GF-D8 (cell line): ENCODE measurements at regions not wholly inside any gene's neighbourhood (a gene's known extent, or its start where the extent isn't known, plus 50 kb on each side); places are given as distances from the start of the nearest gene placed in this dataset.

Source experiments
- DNase-seq: peaks from one replicate; lab custom pipeline; 2025; lab: John Stamatoyannopoulos, UW

DNA sequence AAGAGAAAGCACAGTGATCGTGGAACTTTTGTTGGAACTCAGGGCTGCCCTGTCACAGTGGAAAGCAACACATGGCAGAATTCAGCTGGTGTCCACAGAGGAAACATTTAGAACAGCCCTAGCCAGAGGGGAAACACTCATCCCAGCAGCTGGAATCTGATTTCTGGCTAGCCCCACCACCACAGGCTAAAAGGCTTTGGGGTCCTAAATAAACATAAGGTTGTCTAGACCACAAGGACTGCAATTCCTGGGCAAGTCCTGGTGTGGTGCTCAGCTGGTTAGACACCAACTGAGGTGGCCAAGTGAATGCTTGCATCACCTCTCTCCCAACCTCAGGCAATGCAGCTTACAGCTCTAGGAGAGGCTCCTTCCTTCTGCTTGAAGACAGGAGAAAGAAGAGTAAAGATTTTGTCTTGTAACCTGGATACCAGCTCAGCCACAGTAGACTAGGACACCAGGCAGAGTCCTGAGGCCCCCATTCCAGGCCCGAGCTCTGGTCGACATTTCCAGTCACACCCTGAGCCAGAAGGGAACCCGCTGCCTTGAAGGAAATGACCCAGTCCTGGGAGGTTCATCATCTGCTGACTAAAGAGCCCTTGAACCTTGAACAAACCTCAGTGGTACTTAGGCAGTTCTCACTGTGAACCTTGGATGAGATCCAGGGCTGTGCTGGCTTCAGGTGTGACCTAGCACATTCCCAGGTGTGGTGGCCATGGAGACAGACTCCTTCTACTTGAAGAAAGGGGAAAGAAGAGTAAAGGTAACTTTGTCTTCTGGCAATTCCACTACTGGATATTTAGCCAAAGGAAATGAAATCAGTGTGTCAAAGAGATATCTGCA is 85.4 kb upstream of the PLXNC1 start:
- DNase-seq = no peak

DNA sequence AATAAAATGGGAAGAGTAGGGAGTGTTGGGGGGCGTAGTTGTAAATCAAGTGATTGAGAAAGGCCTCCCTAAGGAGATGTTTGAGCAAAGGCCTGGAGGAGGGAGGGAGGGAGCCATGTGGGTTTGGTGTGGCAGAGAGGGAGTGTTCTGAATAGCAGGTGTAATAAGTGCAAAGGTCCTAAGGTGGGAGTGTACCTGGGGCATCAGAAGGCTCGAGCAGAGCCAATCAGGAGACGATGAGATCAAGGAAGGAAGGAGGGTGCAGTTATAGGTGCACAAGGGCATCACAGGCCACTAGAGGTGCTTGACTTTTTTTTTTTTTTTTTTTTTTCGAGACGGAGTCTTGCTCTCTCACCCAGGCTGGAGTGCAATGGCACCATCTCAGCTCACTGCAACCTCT is 77.9 kb upstream of the PLXNC1 start:
- no peak for DNase-seq

DNA sequence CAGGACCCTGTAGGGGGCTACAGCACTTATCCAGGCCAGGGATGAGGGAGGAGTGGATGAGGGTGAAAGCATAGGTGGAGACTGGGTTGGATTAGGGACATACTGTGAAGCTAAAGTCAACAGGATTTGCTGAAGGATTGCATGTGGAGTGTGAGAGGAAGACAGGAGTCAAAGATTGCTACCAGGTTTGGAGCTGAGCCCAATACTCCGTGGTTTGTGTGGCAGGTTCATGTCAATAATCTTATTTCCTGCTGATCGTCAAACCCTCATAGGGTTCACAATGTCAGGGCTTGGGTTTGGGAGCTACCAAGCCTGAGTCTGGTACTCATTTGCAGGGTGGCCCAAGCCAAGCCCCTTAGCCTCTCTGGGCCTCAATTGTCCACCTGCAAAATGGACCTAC is 77.1 kb upstream of the PLXNC1 start:
- DNase-seq = no peak

DNA sequence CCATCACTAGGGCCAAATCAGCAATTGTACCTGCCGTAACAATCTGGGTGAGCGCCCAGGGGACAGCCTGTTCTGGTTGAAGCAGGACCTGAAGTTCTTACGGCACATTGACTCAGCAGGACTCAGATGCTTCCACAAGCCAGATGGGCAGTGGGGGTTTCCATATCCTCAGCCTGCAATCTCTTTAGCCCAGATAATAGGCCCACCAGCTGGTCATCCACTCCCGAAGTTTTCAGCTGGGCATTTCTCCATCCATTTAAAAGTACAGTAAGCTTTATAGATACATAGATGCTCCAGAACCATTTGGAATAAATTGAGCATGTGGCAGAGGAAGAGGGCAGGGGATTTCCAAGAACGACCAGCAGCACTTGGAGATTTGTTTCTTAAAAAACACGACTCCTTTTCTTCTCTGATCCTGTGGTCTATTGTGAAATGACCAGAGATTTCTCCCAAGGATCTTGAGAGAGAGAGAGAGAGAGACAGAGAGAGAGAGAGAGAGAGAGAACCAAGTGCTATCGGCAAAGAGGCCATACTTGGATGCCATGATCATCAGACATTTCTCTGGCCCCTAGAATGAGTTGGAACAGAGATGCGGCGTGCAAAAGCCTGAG is 74.8 kb upstream of the PLXNC1 start:
- DNase-seq = no peak

DNA sequence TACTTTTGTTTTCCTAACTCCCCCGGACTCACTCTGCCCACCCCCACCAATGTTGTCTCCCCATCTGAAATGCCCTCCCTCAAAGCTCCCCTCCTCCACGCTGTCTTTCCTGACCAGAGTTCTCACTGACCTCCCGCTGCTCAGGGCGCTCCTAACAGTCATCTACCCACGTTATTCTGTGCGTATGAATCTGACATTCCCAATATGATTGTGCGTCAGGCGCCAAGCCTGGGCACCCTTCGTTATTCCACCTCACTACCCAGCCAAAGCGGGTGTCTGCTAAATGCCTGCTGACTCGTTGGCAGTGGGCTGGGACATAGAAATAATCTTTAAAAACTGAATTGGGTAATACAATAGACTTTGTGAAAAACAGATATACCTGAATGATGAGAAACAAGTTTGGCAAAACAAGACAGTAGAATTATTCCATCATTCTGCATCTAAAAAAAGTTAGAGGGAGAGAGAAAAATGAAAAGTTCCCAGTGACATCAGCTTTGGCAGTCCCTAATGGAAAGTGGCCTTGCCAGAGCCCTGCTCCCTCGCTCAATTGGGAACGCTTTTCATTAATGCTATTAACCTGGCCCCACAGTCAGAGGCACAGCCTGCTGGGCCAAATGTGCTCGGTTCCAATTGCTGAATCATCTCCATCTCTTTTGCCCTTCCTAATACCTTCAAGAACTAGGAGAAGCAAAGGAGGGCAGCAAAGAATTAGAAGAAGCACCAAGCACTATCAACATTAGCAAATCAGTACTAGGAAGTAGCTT is 74.0 kb upstream of the PLXNC1 start:
- no peak for DNase-seq

DNA sequence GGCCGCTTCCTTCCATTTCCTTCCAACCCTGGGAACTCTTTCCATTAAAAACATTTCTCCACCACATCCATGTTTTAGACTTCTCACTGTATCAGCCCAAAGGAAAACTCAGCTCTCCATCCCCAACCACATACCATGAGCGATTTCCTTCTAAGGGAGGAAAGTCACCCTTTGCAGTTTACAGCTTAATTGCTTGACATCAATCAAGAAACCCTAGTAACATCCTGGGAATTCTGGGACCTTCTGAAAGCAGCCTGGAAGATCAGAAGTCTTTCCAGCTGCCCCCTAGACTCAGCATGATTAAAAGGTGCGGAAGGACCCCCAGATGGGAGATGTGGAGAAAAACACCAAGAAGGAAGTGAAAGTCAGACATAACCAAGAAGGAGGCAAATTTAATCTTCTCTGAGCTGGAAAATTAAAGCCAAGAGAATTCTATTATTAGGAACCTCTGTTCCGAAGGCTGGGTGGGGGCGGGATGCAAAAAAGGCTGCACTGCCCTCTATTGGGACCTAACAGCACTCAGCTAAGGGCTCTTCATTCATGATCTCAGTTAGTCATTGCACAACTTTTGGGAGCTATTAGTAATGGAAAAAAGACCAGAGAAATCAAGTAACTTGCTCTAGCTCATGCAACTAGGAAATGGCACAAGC is 73.3 kb upstream of the PLXNC1 start:
- no peak for DNase-seq

DNA sequence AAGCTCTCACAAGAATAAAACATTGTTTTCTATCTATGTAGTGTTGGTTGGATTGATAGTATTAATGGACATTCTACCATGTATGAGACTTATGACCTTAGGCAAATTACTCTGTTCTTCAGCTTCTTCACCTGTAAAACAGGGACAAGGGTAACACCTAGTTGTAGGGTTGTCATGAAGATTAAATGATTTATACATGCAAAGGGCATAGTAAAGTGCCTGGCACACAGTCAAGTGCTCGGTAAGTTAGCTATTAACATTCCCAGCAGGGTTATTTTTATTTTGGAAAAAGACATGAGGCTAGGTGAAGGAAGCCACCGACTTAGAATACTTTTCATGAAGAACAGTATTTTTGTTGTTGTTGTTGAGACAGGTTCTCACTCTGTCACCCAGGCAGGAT is 71.2 kb upstream of the PLXNC1 start:
- DNase-seq = no peak

DNA sequence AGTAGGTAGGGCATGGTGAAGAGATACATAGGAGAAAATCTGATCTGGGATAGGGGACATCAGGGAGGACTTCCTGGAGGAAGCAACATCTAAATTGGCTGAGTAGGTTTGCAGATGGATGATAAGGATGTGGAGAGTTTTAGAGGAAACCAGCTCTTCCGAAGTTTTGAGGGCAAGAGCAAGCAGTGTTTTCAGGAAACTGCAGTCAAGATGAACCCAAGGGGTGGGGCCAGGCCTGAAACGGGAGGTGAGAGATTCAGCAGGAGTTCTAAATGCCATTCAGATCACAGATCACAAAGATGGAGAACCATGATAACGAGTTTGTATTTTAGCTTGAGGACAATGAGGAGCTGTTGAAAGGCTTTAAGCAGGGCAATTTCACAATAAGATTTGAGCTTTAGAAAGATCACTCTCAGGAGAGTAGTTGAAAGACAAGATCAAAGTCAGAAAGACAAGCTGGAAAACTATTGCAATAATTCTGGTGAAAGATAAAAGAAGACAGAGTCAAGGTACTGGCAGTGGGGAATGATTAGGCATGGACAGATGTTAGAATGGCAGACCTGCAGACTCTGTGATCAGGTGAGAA is 70.1 kb upstream of the PLXNC1 start:
- no peak for DNase-seq

DNA sequence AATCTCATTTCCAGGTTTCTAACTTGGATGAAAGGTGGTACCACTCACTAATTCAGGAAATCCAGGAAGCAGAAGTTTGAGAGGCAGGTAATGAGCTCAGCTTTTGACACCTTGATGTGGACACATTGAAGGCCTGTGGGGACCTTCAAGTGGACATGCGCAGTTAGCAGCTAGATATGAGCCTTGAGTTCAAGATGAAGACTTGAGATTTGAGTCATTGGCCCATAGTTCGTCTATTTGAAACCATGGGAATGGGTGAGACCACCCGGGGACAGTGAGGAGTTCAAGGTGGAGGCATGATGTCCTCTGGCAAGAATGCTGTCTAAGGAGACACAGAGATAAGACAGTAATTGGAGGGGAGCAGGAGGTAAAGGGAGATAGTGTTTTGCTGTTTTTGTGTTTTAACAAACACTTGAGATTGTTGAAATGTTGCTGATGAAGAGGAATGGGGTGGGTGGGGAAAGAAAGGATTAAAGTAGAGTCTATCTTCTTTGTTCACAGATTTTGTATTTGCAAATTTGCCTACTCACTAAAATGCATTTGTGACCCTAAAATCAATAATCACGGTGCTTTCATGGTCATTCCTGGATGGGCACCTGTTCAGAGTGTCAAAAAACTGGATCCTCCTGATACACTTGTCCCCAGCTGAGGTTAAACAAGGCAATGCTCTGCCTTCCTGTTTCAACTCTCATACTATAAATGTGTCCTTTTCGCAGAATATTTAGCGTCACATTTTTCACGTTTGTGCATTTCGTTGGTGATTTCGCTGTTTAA is 69.5 kb upstream of the PLXNC1 start:
- DNase-seq = no peak

DNA sequence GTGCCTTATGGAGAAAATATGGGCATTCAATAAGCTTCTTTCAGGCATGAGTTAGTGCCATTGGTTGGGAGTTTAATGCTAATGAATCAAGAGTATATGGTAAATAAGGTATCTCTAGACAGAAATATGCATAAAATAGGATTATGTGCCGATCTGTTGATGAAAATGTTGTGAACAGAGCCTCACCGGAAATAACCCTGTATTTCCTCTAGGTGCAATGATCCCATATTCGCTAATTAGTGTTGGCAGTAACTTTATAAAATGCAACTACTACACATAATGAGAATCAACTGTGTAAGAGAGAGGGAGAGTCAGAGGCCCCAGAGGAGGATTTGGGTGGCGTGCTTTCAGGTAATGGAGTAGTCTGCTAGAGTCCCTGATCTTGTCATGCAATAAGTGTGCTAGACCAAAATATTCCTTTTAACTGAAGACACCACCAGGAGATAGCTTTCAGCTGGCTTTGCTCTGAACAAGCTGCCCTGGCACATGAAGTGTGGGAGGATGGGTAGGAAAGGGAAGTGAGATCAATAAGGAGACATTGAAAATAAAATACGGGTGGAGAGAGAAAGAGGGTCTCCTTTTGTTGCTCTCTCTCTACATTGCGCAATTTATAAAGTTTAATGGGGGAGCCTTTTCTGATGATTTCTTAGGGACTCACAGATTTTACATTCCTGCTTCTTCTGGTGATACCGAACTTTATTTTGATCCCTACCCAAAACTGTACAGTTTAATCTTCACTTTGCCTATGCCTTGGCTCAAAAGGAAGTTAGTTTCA is 68.6 kb upstream of the PLXNC1 start:
- DNase-seq = no peak

DNA sequence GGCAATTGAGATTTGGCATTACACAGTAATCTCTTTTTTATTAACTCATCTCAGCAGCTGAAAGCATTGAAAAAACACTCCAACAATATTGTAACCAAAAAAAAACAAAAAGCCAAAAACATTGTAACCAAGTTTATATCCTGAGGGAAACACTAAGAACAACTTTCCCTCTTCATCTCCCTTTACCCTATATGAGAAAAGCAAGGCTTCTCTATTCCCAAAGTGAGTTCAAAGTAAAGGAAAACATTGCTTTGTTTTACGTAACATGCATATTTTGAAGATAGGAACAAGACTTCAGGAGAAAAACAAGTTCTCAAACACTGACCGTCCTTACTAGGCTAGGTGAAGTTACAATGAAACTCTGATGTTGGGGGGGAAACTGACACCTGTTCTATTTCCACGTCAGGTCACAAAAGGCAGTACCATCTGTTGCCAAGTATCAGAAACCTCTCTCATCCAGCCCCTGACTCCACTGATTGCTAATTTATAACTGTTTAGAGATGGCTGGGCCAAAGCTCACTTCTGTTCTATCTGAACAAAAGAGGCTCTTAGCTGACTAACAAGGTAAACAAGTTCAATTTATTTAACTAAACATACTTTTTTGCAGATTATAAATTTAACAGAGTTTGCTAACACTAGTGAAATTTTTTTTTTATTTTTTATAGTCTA is 67.9 kb upstream of the PLXNC1 start:
- DNase-seq = no peak

DNA sequence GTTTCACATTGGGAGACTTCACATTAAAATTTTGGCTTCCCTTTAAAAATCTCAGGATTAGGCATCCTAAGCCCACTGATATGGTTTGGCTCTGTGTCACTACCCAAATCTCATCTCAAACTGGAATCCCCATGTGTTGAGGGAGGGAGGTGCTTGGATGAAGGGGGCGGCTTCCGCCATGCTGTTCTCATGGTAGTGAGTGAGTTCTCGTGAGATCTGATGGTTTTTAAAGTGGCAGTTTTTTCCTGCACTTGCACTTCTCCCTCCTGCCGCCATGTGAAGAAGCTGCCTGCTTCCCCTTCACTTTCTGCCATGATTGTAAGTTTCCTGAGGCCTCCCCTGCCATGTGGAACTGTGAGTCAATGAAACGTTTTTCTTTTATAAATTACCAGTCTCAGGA is 65.7 kb upstream of the PLXNC1 start:
- no peak for DNase-seq

DNA sequence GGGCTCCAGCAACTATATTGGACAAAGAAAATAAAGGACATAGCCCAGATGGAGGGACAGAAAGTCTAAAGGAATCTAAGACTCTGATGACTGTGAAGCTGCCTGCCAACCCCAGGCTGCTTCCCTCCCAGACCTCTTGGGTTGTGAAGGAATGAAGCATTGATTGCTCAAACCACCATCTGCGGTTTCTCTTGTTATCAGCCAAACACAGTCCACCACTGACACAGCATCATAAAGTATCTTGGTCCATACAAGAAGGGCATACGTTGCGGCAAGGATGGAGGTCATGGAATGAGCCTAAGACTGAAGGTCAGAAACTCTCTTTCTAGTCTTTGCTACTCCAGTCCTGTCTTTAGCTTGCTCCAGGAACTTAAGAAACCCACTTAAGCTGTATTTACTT is 58.5 kb upstream of the PLXNC1 start:
- DNase-seq = peak; percentile 43

DNA sequence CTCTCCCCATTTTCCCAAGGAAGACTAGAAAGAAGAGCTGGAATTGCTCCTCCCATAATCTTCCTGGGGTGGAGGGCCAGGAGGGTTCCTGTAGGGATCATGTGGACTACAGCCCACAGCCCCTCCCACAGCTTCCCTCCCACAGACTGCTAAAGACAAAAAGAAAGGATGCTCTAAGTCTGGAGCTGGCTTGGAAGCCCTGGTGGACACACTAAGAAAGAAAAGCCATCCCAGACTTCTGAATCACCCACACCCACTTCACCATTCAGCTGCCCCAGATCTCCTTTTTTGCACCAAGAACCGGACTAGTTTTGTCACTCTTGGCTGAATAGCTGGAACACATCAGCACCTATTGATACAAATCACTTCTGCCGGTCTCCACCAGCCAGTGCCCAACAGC is 56.8 kb upstream of the PLXNC1 start:
- DNase-seq = no peak

DNA sequence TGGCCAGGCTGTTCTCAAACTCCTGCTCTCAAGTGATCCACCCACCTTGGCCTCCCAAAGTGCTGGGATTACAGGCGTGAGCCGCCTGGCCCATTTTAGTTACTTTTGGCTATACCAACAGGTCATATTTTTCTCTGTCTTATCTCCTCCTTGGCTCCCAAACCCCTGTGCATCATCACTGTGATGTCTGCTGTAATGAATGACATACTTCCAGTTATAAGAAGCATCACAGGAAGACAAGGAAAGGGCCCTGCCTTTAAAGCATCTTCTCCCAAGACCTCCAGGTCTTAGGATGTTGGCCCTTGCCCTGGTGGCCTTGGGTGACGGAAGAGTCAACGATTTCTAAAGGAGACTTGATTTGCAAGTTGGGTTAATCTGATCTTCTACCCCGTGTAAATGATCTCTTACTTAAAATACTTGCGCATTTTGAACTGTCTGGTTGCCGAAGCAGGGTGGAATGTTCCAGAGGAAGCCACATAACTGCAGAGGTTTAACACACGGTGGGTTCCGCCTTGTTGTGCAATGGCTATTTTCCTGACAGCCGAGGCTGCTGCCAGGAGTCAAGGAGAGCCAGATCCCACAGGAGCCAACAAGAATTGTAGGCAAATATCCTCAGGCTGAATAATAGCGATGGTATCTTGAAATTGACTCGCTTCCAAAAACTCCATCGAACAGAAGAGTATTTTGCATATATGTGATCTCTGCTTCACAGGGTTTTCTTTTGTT is 55.7 kb upstream of the PLXNC1 start:
- no peak for DNase-seq

DNA sequence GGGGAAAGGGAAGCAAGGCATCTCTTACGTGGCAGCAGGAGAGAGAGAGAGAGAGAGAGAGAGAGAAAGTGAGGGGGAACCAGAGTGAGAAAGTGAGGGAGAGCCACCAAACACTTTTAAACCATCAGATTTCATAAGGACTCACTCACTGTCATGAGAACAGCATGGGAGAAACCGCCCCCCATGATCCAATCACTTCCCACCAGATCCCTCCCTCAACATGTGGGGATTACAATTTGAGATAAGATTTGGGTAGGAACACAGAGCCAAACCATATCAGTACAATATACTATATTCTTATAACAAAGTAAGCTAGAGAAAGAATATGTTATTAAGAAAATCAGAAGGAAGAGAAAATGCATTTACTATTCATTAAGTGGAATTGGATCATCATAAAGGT is 53.7 kb upstream of the PLXNC1 start:
- no peak for DNase-seq

DNA sequence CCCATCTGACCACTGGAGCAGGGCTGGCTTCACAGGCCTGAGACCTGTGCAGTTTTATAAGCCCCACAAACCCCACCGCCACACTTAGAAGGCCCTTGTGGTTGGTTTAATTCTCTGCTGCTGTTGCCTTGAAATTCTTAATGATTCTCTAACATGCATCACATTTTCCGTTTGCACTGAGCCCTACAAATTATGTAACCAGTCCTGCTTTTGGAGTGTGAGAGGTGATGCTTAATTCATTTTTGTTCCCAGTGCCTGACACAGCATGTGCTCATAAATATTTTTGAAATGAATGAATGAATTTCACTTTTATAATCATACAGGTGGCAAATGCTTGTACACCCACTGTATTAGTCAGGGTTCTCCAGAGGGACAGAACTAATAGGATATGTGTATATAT is 52.8 kb upstream of the PLXNC1 start:
- no peak for DNase-seq

DNA sequence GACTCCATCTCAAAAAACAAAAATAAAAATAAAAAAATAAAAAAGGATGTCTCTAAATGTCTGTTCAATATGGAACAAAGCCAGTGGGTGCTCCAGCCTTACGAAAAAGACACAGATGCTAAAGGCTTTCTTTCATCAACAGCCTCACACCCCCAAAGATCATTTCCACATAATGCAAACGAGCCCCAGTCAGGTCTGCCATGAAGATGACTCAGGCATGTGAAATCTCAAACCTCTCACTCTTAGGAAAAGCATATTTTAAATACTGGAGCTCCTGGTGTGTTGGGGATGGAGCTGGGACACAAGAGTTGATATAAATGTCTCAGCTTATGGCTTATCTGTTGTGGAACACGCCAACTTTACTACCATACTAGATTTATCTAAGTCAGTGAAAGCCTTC is 49.9 kb upstream of the PLXNC1 start:
- DNase-seq = no peak
